ENCODE measurements at regions not wholly inside any gene's neighbourhood (a gene's known extent, or its start where the extent isn't known, plus 50 kb on each side); places are given as distances from the start of the nearest gene placed in this dataset.
"Not testable (repeated sequence)": the region's sequence is repeated elsewhere in the genome, so short reads cannot be mapped to it uniquely, and the experiment has no call there.

DNA sequence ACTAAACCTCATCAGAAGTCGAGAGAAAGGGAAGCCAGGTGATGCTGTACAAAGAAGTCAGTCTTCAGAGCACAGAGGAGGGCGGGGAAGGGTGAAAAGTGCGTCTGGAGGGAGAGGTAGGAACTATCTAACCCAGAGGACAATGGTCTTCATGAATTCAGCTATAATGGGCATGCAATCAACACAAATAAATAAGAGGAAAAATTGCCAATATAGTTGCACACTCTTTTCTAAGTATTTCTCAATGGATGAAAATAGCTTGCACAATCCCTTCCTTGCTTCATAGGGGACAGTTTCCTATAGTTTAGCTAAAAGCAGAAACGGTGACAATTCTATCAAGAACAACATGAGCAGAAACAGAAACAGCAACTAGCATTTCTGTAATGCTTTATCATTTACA is 931.2 kb downstream of the AACS start:
- no peak for DNase-seq (ENCODE audit: low read depth)

GRCh38 chr12:125999628-126000027 is 934.4 kb downstream of the AACS start:
- no peak for DNase-seq (ENCODE audit: low read depth)

GRCh38 chr12:126019385-126019784 is 954.1 kb downstream of the AACS start:
- no peak for DNase-seq (ENCODE audit: low read depth)

DNA sequence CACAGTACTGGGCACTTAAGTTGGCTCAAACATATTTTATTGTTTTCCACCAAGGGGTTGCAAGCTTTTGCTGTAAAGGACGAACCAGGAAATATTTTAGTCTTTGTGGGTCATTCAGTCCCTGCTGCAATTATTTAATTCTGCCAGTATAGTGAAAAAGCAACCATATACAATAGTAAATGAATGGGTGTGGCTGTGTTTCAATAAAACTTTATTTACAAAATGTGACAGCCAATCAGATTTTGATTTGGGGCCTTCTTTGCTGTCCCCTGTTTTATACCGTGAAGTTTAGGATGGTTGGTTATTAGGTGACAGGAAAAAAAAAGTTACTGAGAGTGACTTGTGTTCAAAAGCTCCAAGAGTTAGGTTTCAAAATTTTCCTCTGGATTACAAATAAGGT is 956.4 kb downstream of the AACS start:
- DNase-seq (ENCODE audit: low read depth) = no peak

DNA sequence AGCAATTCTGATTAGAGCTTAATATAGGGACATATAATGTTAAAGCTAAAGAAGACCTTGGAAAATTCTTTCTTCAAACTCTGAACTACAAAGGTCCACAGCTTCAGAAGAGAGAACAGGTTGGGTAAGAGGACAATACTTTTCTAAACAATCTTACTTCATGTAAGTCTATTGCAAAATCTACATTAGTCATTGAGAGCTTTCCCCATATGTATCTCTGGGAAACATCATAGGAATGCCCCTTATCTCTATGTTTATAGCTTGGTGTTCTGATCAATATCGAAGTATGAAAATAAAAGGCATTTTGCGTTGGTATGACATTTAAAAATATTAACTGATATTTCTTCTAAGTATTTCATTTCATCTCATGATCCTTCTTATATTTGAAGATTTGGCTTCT is 962.6 kb downstream of the AACS start:
- DNase-seq (ENCODE audit: low read depth) = no peak

- DNase-seq (ENCODE audit: low read depth) = no peak
Observed at GRCh38 chr12:126030573-126030972, 965.3 kb downstream of the AACS start.

- DNase-seq (ENCODE audit: low read depth) = no peak
Observed at GRCh38 chr12:126033751-126034150, 968.5 kb downstream of the AACS start.

DNA sequence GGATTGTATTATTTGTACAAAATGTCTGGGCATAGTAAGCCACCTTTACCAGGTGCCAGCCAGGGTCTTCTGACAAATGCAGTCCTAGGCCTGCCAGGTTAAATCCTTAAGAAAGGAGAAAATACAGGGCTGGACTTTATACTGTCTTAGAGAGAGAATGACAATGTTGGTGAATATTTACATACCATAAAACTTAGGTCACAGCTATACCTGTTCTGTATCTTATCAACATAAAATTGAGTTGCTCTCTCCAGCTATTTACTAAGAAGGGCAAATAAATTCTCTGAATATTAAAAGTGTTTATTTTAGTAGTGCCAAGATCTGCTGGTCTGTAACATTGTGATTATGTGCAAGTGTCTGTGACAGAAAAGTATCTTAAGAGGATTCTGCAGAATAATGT is 971.1 kb downstream of the AACS start:
- no peak for DNase-seq (ENCODE audit: low read depth)

DNA sequence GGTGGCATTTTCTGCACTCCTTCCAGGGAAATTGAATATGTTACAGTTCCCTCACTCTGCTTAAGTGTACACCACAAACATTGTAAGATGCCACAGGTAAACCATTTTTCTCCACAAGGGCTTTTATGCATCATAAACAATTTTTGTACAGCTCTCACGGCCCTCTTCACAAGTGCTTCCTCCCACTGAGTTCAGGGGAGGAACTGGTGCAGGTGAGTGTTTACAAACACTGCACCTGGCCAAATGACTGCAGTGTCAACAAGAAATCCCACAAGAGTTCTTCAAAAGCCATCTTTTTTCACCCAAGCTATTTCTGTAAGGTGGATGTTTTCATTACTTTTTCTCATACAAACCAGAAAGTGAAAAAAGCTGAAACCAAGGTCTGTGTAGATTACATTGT is 973.2 kb downstream of the AACS start:
- DNase-seq (ENCODE audit: low read depth) = no peak

GRCh38 chr12:126040307-126040706 is 975.1 kb downstream of the AACS start:
- no peak for DNase-seq (ENCODE audit: low read depth)

- no peak for DNase-seq (ENCODE audit: low read depth)
Observed at GRCh38 chr12:126042286-126042685, 977.1 kb downstream of the AACS start.

- not testable (repeated sequence) for DNase-seq (ENCODE audit: low read depth)
Observed at GRCh38 chr12:126049501-126049900, 984.3 kb downstream of the AACS start.

- DNase-seq (ENCODE audit: low read depth) = no peak
Observed at GRCh38 chr12:126051611-126052107, 986.4 kb downstream of the AACS start.

DNA sequence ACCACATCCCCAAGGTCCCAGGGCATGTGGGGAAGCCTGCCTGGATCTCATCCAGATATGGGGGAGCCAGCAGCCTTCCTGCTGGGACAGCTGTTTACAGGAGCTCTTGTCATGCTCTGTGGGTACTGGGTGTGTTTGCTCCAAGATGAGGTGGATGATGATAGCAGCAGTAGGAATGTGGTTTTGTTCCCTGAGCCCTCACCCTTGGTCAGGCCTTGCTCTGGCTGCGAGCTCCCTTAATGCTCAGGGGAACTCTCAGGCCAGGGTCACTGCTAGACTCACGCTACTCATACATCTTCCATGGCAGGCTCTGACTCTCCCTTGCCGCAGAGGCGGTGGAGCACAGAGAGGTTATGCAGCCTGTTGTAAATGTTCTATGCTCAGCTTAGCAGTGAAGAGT is 990.3 kb downstream of the AACS start:
- DNase-seq (ENCODE audit: low read depth) = no peak

DNA sequence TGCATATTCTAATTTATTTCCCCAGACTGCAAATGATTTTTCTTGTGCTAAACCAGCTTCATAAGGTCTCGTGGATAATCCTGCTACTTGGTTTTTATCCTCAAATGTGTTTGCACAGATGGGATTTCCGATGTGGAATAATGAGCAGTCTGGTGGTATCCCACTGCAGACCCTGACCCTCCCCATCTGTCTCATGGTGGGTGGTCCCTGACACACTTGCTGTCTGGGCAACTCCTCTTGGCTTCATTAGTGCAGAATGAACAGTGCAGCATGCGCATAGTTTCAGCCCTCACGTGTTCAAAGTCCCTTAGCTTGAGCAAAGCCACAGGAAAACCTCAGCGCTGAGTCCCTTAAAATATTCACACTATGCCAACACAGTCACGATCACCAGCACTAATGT is 996.5 kb downstream of the AACS start:
- DNase-seq (ENCODE audit: low read depth) = no peak

GRCh38 chr12:126064028-126064427 is 998.8 kb downstream of the AACS start:
- DNase-seq (ENCODE audit: low read depth) = no peak

GRCh38 chr12:126067626-126068329 is 1002.5 kb downstream of the AACS start:
- DNase-seq (ENCODE audit: low read depth) = no peak

DNA sequence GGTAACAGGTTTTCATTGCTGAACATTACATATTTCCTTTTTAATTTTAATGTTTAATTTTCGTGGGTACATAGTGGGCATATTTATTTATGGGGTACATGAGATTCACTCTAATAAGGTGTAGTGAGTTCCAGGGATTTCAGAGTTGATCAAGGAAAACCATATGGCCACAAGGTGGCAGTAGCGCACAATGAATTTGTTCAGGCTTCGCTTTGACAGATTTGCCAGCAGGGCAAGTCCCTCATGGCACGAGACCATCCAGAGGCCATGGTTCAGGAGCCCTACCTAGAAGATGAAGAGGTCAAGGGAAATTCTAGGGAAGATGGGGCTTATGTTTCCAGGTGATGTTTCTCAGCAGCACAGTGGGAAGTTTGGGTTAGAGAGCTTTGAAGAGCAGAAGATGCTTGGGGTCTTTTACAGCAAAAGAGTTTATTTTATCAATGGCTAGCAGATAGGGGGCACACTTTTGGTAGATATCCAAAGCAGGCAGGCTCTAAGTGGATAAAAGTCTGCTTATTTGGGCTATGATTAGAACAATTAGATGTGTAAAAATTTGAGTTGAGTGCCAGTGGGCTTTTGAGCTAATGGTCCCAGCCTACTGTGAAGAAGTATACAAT is 1004.4 kb downstream of the AACS start:
- DNase-seq (ENCODE audit: low read depth) = peak; percentile 2

DNA sequence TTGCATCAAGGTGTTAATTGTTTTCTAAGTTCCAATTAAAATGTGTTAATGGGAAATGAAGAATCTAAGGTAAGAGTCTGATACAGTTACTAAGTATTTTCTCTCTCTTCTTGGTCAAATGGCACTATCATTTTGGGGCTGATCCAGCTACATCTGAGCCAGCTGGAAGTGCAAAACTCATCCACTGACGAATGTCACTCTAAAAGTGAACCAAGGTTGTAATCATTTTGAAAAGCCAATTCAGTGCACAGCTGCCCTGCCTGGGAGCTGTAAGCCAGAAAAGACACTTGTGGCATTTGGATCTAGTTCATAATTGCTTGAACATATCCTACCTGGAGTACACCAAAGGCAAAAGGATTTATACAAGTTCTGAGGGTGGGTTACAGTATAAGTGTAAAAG is 1011.3 kb downstream of the AACS start:
- DNase-seq (ENCODE audit: low read depth) = no peak

DNA sequence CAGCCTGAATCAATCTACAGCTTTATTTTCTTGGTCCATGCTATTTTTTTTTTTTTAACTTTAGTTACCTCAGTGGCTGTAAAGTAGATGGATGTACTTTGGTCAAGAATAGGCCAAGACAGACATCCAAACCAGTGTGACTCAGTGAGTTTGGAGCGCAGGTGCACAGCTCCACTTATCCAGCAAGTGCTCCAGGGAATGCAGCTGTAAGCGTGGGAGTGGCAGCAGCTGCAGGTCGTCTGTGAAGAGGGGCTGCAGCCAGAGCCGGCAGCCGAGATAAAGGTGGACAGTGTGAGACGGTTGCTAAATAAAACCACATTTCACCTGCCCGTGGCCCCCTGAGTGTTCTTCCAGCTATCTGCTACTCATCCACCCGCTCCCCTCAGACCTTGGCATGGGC is 1018.7 kb downstream of the AACS start:
- no peak for DNase-seq (ENCODE audit: low read depth)

DNA sequence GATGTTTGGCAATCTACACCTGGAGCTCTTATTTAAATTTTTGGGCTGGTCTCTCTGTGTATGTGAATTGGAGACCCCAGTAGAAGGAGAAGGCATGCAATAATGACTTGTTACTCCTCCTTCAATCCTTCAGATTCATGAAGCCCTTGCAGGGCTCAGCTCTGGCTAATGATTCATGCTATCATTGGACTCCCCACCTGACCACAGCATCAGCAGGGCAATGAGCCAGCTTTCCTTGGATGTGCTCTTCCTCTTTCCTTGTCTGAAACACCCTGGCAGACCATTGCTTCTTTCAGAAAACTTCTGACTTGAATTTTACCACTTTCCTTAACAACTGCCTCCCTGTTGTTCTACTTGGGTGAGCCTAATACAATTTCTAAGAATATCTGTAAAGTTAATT is 1019.2 kb downstream of the AACS start:
- DNase-seq (ENCODE audit: low read depth) = no peak

- DNase-seq (ENCODE audit: low read depth) = no peak
Observed at GRCh38 chr12:126086242-126086641, 1021.0 kb downstream of the AACS start.

GRCh38 chr12:126087692-126088091 is 1022.5 kb downstream of the AACS start:
- DNase-seq (ENCODE audit: low read depth) = no peak

- DNase-seq (ENCODE audit: low read depth) = no peak
Observed at GRCh38 chr12:126093908-126094307, 1028.7 kb downstream of the AACS start.
